Choroid plexus epithelial cell (primary cell): ENCODE measurements at regions not wholly inside any gene's neighbourhood (a gene's known extent, or its start where the extent isn't known, plus 50 kb on each side); places are given as distances from the start of the nearest gene placed in this dataset.
"Not testable (repeated sequence)": the region's sequence is repeated elsewhere in the genome, so short reads cannot be mapped to it uniquely, and the experiment has no call there.

ENCODE experiments used
- DNase-seq: peaks from one replicate; pipeline ENCODE4 v3.0.0-alpha.2; 2010; ENCODE audit warnings: low read depth
- H3K4me3 ChIP-seq: 2 replicates; pipeline ENCODE4 v1.5.1; 2011; ENCODE audit warnings: low read depth, mild to moderate bottlenecking, control low read depth, low read length, moderate library complexity
- TF ChIP-seq, protein P1 (sequence below): conservative IDR thresholded peaks from 2 replicates; pipeline ENCODE4 v1.5.1; 2011; ENCODE audit warnings: low read depth, mild to moderate bottlenecking, control low read depth, inconsistent platforms, low read length, moderate library complexity

DNA sequence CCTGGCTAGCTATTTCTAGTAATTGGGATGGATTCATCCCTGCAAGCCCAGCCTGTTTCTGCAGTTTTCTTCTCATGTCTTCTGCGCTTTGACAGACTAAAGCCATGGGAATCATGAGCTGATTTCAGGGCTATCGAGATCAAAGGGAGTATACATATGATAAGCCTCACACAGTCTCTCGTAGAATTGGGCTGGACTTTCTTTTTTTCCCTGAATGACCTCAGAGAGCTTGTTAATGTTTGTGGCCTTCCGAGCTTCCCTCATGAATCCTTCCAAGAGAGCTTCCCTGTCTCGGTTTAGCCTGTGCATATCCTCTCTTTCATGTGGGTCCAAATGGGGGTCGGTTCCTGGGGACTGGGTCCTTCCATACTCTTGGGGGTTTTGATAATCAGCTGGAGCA is 130.3 kb downstream of the ADRA2C start:
- TF ChIP-seq, protein P1, sequence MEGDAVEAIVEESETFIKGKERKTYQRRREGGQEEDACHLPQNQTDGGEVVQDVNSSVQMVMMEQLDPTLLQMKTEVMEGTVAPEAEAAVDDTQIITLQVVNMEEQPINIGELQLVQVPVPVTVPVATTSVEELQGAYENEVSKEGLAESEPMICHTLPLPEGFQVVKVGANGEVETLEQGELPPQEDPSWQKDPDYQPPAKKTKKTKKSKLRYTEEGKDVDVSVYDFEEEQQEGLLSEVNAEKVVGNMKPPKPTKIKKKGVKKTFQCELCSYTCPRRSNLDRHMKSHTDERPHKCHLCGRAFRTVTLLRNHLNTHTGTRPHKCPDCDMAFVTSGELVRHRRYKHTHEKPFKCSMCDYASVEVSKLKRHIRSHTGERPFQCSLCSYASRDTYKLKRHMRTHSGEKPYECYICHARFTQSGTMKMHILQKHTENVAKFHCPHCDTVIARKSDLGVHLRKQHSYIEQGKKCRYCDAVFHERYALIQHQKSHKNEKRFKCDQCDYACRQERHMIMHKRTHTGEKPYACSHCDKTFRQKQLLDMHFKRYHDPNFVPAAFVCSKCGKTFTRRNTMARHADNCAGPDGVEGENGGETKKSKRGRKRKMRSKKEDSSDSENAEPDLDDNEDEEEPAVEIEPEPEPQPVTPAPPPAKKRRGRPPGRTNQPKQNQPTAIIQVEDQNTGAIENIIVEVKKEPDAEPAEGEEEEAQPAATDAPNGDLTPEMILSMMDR: no peak
- no peak for DNase-seq
- H3K4me3 ChIP-seq: no peak overlapping the region

DNA sequence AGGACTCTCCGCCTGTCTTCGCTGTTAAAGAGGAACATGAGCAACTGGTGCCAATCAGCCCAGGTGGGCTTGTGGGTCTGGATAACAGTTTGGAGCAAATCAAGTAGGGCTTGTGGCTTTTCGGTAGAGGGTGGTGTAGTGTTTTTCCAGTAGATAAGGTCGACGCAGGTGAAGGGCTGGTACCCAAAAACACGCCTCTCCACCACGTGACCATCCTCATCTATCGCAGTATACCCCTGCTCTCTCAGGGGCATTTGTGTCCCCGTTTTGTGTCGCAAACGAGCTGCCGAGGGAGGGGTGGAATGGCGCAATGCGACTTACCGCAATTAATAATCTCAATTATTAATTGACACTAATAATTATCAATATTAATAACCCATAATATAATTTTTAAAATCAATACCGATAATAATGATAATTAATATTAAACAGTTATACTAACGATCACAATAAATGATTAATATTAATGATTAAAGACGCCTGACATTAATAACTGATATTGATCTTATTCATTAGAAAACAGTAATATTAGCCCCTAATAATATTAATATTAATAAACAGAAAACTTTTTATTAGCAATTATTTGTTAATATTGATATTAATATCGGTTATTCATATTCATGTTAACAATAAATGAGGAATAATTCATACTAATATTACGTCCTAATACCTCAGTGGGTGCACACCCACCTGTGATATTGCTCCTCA is 130.8 kb downstream of the ADRA2C start:
- not testable (repeated sequence) for DNase-seq, H3K4me3 ChIP-seq

DNA sequence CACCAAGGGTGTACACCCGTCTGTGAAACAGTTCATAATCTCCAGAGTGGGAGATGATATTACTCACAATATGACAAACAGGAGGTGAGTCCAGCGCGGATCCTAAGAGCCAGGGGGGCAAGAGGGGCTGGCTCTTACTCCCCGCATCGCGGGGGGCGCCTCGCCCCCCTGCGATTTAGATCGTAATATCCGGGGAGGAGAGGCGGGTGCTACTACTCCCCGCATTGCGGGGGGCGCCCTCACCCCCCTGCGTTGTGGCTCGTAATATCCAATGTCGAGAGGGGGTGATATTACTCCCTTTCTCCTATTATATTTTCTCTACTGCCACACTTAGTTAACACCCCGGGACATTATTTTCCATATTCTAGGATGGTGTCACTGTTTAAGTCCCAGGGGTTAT is 131.9 kb downstream of the ADRA2C start:
- TF ChIP-seq, protein P1: no peak
- DNase-seq: no peak
- H3K4me3 ChIP-seq: no peak overlapping the region

DNA sequence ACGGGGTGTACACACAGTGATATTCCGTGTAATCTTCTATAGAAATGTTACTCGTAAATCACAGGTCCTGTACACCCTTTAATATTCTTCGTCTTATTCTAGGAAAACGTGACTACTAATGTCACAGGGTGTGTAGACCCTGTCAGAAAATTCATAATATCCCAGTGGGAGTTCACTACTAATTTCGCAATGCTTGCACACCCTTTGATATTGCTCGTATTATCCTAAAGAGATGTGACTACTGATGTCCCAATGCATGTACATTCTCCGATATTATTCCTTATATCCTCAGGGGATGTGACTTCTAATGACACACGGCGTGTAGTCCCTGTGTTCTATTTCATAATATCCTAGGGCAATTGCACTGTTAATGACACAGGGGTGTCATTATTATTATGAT is 132.7 kb downstream of the ADRA2C start:
- not testable (repeated sequence) for H3K4me3 ChIP-seq, DNase-seq

DNA sequence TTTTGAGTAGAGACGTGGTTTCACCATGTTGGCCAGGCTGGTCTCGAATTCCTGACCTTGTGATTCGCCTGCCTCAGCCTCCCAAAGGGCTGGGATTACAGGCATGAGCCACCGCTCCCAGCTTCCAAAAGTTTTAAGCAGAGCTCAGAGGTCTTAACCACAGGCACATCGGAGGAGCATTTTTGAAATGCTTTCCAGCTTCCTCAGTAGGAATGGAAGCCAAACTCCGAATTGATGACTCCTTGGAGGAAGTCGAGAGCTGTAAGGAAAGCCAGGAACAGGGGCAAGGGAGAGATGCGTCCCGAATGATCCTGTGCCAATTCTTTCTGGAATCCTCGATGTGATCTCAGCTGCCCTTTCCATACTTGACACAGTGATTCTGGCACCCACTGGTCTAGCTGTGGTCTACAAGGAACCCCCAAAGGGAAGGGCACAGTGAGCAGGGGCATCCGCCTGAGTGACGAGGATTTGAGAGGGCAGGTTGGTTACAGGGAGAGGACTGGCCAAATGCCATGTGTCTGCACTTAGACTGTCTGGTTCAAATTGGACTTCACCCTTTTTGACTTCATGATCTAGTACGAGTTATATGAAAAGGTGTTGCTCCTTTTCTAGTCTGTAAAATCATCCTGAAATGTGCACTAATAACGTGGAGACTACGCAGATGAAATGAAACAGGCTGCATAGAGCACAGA is 138.2 kb downstream of the ADRA2C start:
- not testable (repeated sequence) for H3K4me3 ChIP-seq
- peak; percentile 2 for DNase-seq

DNA sequence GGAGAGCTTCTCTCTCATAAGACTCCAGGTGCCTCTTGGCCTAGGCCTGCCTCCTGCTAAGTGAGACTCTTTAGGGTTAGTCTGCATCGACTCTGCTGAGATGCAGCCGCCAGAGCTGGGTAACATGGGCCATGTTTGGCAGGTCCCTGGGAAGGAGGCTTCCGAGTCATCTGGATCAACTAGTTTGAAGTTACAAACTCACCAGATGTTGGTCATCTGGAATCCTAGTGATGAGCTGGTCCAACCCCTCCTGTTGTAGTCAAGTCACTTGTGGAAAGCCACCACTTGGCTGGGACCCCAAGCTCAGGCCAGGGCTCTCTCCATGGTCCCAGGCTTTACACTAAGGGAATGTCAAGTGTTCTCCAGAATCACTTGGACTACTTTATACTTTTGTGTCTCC is 143.4 kb downstream of the ADRA2C start:
- H3K4me3 ChIP-seq, DNase-seq: not testable (repeated sequence)

DNA sequence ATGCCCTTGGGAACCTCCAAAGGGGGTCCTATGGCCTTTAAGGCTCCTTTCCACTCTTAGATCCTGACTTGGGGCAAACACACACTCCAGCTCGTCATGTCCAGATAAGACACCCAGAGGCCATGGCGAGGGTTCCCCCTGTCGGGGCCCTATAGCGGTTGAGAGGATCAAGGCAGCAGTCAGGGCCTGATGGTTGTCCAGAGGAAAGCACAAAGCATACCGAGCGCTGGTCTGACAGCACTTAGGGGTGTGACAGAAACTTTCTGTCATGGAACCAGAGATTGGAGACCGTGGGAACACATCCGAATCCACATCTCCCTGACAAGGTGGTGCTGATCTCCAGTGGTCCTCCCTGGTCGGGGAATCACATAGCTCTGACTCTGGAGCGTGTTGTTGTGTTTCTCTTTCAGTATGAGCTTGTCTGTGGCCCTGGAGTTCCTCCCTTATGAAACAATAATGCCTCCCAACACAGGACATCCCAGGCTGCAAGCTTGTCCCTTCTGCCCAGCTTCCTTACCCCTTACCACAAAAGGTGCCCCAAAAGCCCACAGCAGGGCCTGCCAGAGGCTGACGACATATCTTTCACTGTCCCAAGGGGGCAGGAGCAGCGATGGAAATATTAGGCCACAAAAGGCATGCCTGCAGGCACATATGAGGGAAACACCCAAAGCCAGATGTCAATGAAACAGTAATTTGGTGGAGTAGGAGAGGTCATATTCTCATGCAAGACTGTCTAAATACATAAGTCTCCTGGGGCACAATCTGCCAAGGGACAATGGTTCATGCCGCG is 144.2 kb downstream of the ADRA2C start:
- H3K4me3 ChIP-seq, DNase-seq: not testable (repeated sequence)

DNA sequence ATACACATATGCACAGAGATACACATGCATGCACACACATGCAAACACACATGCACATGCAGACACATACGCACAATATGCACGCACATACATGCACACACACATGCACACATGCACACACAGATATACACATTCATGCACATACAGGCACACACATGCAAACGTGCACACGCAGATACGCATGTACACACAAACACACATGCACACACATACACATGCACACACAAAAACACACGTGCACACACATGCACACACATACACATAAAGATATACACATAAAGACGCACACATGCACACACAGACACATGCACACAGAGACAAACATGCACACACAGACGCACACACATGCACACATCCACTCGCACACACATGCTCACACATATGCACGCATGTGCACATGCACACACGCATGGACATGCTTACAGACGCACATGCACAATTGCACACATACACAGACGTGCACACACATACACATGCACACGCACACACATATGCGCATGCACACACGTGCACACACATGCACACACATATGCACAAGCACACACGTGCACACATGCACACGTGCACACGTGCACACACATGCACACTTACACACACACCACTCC is 145.2 kb downstream of the ADRA2C start:
- DNase-seq: no peak
- H3K4me3 ChIP-seq: no peak overlapping the region
- TF ChIP-seq, protein P1: no peak

DNA sequence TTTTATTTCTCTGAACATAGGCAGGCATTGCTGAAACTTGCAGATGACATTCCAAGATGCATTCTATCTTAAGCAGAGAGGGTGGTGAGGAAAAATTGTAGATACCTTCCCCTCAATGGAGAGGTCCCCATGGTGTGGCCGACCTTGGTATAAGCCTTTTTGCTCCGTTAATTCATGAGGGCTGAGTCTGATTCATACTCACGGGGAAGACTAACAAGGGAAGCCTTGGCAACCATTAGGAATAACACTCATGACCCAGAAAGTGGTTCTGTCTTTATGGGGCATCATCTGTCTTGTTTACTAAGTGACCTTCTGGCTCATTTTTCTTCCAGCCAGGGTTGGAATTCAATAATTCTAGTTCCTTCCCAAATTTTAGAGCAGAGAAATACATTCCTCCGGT is 148.3 kb downstream of the ADRA2C start:
- H3K4me3 ChIP-seq, DNase-seq: not testable (repeated sequence)

DNA sequence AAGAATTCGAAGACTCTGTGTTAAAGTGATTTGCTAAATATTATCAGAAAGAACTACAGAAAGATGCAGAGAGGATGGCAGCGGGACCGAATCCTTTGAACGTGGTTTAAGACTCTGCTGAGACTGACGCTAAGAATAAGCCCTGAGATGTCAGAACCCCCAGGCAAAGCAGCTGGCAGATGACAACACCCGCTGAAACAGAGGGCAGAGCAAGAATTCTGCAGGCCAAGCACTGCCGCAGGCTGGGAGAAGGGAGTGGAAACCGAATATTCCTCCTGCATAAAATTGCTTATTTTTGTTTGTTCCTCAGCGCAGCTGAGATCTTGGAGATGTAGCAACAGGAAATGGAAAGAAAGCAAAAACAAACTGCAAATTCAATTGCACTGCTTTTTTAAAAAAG is 153.3 kb downstream of the ADRA2C start:
- not testable (repeated sequence) for H3K4me3 ChIP-seq
- DNase-seq: peak; percentile 23

DNA sequence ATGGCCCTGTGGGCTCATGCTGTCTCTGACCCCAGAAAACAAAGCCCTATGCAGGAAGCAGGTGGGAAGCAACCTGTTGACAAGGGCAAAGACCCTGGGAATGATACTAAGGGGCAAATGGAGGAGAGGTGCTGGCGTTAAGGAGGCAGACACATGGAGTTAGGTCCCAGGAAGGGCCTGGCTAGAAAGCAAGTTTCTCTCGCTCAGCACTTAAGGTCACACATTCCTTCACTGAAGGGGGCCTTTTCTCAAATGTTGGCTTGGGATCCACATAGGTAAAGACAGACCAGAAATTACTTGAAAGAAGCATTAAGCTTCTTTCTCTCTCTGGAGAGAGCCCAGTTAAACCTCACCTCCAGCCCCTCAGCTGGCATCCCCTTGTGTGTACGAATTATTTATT is 155.7 kb downstream of the ADRA2C start:
- not testable (repeated sequence) for H3K4me3 ChIP-seq, DNase-seq

DNA sequence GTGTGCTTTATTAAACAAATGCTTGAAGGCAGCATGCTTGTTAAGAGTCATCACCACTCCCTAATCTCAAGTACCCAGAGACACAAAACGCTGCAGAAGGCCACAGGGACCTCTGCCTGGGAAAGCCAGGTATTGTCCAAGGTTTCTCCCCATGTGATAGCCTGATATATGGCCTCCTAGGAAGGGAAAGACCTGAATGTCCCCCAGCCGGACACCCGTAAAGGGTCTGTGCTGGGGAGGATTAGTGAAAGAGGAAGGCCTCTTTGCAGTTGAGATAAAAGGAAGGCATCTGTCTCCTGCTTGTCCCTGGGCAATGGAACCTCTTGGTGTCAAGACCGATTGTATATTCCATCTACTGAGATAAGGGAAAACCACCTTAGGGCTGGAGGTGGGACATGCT is 159.7 kb downstream of the ADRA2C start:
- DNase-seq, H3K4me3 ChIP-seq: not testable (repeated sequence)

DNA sequence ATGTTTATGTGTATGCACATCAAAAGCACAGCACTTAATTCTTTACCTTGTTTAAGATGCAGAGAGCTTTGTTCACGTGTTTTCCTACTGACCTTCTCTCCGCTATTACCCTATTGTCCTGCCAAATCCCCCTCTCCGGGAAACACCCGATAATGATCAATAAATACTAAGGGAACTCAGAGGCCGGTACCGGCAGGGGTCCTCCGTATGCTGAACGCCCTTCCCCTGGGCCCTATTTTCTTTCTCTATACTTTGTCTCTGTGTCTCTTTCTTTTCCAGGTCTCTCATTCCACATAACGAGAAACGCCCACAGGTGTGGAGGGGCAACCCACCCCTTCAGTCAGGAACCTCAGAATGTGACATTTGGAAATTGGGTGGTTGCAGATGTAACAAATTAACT is 160.1 kb downstream of the ADRA2C start:
- H3K4me3 ChIP-seq: not testable (repeated sequence)

DNA sequence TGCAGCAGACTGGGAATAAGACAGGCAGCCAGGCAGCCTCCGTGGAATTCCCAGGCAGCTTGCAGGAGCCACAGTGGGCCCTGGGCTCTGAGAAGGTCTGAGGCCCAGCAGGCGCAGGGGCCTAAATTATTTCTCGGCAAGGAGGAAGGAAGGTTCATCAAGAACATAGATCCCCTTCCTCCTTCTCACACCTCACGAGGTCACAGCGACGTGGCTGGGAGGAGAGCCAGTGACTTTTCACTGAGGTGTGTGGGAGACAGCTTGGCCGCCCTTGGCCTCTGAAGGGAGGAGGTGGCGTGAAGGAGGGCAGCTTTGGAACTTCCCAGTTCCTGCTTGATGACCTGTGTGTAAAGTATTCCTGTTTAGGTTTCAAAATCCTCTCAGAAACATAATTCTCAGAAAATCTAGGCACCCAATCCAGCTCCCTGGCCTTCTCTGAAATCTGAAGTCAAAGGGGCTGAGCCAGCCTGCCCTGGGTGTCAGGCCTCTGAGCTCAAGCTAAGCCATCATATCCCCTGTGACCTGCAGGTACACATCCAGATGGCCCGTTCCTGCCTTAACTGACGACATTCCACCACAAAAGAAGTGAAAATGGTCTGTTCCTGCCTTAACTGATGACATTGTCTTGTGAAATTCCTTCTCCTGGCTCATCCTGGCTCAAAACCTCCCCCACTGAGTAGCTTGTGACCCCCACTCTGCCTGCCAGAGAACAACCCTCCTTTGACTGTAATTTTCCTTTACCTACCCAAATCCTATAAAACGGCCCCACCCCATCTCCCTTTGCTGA is 161.0 kb downstream of the ADRA2C start:
- H3K4me3 ChIP-seq, DNase-seq: not testable (repeated sequence)

More for the DNA sequence above, 160.1 kb downstream of the ADRA2C start:
- not testable (repeated sequence) for DNase-seq

DNA sequence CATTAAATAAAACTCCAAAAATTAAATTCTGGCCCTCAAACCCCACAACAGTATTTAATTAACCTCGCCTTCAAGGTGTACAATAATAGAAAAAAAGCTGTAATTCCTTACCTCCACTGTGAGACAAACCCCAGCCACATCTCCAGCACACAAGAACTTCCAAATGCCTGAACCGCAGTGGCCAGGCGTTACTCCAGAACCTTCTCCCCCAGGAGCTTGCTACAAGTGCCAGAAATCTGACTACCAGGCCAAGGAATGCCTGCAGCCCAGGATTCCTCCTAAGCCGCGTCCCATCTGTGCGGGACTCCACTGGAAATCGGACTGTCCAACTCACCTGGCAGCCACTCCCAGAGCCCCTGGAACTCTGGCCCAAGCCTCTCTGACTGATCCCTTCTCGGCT is 163.2 kb downstream of the ADRA2C start:
- not testable (repeated sequence) for H3K4me3 ChIP-seq, DNase-seq
